HG03095 (cell line): ENCODE measurements at regions not wholly inside any gene's neighbourhood (a gene's known extent, or its start where the extent isn't known, plus 50 kb on each side); places are given as distances from the start of the nearest gene placed in this dataset.
"Not testable (repeated sequence)": the region's sequence is repeated elsewhere in the genome, so short reads cannot be mapped to it uniquely, and the experiment has no call there.

Experiments used
- ATAC-seq: cut with Tn5 transposase; IDR thresholded peaks from one replicate; pipeline ENCODE4 v1.9.1; 2021; ENCODE audit warnings: moderate library complexity; ENCODE audit not compliant: unreplicated experiment

DNA sequence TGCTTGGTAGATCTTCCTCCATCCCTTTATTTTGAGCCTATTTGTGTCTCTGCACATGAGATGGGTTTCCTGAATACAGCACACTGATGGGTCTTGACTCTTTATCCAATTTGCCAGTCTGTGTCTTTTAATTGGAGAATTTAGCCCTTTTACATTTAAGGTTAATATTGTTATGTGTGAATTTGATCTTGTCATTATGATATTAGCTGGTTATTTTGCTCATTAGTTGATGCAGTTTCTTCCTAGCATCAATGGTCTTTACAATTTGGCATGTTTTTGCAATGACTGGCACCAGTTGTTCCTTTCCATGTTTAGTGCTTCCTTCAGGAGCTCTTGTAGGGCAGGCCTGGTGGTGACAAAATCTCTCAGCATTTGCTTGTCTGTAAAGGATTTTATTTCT lies 72.4 kb downstream of the HNRNPD start:
- not testable (repeated sequence) for ATAC-seq

DNA sequence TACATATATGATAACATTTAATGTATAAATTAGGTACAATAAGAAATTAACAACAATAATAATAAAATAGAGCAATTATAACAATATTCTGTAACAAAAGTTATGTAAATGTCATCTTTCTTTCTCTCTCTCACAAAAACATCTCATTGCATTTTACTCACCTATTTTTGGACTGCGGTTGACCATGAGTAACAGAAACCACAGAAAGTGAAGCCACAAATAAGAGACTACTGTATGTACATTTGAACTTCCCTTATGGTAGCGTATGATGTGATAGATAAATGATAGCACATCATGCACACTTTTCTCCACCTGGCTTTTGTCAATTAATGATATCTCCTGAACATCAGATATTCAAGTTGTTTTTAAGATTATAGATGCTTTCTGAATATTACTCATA lies 80.5 kb downstream of the HNRNPD start:
- peak; percentile 99 for ATAC-seq

DNA sequence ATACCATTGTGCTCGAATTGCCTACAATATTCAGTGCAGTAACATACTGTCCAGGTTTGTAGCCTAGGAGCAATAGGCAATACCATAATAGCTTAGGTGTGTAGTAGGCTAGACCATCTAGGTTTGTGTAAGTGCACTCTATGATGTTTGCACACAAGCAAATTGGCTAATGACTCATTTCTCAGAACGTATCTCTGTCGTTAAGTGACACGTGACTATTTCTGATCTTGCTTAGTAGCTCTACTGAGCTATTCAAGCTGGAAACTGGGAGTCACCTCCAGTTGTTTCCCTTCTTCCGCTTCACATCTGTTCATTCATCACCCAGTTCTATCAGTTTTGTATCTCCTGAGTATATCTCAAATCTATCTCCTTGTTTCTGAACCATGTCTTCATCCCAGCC lies 86.1 kb downstream of the HNRNPD start:
- no peak for ATAC-seq

DNA sequence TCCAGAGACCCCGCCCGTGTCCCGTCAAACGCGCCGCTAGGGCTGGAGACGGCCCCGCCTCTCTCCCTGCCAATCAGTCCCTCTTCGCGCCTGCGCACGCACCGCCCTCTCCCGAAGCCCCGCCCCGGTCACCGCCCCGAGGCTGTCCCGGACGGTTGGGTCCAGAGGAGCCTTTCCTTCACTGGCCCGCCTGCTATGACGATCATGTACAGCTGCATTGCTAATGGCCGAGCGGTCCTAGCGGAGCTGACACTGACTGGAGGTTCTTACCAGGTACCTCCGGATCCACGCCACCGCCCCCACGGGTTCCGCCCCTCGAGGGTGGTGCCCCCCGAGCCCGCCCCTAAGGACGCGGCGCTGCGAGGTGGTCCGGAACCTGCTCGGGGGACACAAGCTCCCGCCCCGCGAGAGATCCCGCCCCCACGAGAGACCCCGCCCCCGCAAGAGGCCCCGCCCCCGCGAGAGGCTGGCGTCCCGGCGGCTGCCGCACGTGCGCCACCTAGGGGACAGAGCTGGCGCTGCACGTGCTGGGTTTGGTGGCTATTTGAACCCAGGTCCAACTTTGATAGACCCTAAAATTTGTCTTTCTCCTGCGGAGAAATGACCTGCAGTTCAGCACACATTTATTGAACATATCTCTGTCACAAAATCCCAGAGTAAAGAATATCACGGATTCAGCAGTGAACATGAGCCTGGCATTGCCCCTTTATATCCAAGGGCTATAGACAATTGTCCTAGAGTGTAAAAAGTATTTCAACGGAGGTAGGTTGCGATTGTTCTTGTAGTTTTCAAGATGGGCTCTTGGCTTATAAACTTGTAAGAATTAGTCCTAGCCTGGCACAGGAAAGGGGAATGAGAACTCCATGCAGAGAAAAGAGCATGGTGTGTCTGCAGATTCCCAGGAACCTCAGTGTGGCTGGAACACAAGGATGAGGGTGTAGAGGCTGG lies 88.7 kb downstream of the HNRNPD start:
- peak; percentile 100 for ATAC-seq

DNA sequence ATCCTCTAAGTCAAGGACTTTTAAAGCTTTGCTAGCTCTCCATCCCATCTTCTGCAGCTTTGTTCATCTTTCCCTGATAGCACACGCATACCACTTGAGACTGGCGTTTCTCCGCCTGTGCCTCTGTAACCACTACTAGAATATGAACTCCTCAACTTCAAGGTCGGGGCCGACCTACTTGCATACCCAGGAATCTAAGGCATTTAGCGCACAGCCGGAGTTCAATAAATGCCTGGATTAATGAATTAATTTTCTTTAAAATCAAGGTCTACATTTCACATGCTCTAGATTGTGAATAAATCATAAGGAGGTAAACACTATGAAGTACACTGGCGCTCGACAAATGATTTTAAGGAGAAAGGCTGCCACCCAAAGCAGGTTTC lies 89.3 kb downstream of the HNRNPD start:
- ATAC-seq: no peak

DNA sequence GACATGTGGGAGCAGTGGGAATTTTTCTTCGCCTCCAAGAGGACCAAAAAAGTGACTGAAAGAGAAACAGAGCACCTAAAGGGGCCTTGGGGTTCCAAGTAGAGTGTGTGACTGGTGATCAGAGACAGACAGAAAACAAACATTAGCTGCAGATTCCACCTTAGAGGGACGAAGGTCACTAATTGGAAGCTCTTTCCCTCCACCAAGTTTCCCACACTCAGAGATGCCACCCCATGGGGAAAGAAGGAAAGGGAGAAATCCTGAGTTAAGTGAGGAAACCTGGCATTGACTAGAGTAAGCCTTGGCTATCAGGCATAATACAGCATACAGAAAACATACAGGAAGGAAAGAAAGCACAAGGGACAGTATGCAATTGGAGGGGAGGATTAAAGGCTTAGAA lies 90.9 kb downstream of the HNRNPD start:
- no peak for ATAC-seq

DNA sequence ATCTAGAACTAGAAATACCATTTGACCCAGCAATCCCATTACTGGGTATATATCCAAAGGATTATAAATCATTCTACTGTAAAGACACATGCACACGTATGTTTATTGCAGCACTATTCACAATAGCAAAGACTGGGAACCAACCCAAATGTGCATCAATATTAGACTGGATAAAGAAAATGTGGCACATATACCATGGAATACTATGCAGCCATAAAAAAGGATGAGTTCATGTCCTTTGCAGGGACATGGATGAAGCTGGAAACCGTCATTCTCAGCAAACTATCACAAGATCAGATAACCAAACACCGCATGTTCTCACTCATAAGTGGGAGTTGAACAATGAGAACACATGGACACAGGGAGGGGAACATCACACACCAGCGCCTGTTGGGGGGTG lies 94.2 kb downstream of the HNRNPD start:
- not testable (repeated sequence) for ATAC-seq

DNA sequence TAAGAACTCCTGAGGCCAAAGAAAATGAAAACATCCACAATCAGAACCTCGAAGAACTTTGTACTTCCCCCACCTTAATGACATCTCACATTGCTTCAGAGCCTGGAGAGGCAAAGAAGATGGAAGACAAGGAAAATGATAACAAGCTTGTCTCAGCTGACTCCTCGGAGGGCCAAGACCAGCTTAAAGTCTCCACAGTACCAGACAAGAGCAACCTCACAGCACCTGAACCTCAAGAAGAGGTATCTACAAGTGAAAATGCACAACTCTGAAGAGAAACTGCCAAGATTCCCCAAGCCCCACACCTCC lies 97.5 kb downstream of the HNRNPD start:
- no peak for ATAC-seq

DNA sequence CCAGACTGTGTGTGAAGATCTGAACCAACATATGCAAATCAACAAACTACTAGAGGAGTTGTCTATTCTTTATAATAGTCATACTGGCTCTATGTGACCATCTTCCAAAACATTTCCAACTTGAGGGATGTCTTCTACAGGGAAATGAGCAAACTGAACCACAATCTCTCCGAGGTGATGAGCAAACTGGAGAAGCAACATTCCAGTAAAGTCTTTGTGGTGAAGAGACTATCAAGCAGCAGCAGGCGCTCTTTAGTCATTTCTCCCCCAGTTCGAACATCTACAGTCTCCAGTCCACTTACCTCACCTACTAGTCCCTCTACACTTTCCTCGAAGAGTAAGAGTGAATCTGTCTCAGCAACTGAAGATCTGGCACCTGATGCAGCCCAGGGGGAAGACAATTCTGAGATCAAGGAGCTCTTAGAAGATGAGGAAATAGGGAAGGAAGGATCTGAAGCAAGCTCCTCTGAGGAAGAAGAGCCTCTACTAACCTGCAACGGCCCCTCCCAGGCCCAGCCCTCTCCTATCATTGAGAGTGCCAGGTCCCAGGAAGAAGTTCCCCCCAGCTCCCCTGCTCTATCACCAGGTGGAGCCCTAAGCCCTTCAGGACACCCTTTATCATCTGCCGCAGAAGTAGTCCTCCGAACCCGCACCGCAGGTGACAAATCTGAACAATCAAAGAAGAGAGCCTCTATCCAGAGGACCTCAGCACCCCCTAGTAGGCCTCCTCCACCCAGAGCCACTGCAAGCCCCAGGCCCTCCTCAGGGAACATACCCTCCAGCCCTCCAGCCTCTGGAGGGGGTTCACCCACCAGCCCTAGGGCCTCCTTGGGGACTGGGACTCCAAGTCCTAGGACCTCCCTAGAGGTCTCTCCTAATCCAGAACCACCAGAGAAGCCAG lies 98.1 kb downstream of the HNRNPD start:
- ATAC-seq: no peak

DNA sequence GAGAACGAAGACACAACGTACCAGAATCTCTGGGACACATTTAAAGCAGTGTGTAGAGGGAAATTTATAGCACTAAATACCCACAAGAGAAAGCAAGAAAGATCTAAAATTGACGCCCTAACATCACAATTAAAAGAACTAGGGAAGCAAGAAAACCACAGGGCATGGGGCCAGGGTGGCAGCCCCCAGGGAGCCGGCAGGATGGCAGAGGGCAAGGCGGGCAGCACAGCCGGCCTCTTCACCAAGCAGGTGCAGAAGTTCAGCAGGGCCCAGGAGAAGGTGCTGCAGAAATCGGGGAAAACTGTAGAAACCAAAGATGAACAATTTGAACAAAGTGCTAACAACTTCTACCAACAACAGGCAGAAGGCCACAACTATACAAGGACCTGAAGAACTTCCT lies 99.1 kb downstream of the HNRNPD start:
- not testable (repeated sequence) for ATAC-seq

DNA sequence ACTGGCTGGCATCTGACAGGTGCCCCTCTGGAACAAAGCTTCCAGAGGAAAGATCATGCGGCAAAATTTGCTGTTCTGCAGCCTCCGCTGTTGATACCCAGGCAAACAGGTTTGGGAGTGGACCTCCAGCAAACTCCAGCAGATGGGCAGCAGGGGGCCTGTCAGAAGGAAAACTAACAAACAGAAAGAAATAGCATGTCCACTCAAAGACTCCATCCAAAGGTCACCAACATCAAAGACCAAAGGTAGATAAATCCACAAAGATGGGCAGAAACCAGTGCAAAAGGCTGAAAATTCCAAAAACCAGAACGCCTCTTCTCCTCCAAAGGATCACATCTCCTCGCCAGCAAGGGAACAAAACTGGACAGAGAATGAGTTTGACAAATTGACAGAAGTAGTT lies 101.3 kb downstream of the HNRNPD start:
- not testable (repeated sequence) for ATAC-seq

DNA sequence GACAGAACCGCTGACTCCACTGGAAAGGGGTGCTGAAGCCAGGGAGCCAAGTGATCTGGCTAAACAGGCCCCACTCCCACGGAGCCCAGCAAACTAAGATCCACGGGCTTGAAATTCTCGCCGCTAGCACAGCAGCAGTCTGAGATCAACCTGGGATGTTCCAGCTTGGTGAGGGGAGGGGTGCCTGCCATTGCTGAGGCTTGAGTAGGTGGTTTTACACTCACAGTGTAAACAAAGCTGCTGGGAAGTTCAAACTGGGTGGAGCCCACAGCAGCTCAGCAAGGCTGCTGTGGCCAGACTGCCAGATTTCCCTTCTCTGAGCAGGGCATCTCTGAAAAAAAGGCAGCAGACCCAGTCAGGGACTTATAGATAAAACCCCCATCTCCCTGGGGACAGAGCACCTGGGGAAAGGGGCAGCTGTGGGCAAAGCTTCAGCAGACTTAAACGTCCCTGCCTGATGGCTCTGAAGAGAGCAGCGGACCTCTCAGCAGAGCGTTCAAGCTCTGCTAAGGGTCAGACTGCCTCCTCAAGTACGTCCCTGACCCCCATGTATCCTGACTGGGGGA lies 101.8 kb downstream of the HNRNPD start:
- ATAC-seq: not testable (repeated sequence)

DNA sequence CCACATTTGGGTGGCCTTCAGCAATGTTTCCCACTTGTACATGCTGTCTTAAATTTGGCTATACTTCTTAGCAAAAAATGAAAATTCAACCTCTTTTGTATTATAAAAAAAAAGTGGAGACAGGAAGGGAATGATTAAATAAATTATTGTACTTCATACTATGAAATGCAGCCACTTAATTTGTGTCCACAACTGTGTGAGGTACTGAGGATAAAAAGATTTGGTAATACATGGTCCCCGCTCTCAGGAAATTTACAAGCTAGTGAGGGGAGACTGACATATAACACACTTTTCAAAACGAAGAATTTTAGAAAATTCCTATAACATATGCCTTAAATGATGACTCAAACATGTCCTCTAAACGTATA lies 105.0 kb downstream of the HNRNPD start:
- ATAC-seq: no peak

DNA sequence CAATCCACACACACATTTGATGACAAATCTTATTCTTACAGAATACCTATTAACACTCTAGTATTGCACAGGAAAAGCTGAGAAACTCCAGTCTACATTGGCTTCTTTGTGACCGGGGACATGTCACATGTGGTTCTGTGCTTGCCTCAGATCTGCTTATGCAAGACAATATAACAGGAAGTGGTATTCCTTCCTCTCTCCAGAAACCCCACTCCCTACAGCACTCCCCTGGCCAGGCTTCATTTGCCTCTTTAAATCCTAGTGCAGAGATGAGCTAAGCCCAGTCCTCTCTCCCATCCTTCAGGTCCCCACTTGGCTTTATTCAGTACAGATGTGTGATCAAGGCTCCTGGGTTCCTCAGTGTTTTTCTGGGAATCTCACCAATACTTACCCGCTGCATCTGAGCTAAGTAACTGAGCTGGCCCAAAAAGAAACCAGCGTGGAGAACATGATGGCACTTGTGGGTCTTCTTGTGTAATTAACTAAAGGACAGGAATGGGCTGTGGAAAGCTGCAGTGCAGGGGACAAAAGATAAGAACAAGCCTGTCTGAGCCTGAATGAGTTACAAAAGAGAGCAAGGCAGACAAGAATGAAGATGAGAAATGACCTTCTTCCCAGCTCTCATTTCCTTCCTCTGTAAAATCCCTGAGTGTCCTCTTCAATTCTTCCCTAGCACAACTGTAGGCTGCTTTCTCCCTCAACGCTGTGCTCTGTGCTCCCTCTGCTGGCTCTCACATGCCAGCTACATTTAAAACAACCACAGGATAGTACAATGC lies 105.6 kb downstream of the HNRNPD start:
- peak; percentile 75 for ATAC-seq

DNA sequence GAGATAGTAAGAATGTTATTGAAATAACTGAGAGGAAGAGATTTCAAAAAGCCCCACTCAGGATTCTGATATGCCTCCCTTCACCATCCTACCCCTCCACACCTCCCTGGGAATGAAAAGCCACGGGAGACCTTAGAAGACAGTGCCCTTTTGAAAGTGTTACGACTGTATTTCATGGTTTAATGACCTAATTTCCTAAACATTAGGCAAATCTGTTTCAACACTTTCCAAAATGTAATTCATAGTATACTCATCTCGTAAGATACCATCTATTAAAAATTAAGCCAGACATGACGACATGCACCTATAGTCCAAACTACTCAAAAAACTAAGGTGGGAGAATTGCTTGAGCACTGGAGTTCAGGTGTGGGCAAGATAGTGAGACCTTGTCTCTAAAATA lies 106.3 kb downstream of the HNRNPD start:
- no peak for ATAC-seq

DNA sequence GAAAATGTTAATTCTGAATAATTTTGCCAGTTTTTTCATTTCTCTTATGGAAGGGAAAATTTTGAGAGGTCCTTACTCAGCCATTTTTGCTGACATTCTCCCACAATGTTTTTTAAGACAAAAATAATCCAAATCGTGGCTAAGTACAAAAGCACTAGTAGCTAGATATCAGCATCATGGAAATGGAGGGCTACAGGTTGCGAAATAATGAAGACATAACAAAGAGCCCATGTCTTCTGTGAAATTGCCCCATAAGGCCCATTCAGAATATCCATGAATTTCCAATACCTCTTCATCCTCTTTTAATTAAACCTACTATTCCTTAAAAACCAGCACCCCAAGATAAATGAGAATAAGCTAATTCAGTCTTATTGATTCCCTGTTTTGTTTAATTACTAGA lies 107.4 kb downstream of the HNRNPD start:
- ATAC-seq: no peak

DNA sequence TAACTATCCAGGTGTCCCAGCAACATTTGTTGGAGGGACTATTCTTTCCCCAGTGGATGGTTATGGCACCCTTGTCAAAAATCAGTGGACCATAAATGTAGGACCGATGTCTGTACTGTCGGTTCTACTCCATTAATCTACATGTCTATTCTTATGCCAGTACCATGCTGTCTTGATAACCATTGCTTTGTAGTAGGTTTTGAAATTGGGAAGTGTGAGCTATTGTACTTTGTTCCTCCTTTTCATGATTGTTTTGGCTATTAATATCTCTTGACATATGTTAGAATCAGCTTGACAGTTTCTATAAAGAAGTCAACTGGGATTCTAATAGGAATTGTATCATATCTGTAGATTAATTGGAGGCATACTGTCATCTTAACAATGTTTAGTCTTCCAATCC lies 112.7 kb downstream of the HNRNPD start:
- ATAC-seq: no peak

DNA sequence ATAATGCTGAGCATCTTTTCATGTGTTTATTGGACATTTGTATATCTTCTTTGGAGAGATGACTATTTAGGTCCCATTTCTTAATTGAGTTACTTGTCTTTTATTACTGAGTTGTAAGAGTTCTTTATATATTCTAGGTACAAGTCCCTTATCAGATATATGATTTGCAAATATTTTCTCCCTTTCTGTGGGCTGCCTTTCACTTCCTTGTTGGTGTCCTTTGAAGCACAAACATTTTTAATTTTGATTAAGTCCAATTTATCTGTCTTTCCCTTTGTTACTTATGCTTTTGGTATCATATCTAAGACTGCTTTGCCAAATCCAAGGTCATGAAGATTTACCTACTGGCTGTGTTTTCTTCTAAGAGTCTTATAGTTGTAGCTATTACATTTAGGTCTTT lies 113.2 kb downstream of the HNRNPD start:
- ATAC-seq: no peak

DNA sequence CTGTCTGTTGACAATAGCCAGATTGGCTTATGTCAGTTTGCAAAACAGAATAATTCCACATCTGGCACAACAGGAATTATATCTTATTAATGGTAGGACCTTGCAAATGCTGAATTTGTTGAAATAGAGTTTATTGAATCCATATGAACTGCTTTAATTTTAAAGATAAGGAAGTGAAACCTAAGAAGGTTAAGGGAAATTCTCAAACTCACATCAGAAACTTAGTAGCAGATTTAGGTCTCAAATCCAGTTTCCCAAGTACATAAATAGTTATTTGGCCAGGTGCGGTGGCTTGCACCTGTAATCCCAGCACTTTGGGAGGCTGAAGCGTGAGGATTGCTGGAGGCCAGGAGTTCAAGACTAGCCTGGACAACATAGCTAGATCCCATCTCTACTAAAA lies 117.1 kb downstream of the HNRNPD start:
- no peak for ATAC-seq

DNA sequence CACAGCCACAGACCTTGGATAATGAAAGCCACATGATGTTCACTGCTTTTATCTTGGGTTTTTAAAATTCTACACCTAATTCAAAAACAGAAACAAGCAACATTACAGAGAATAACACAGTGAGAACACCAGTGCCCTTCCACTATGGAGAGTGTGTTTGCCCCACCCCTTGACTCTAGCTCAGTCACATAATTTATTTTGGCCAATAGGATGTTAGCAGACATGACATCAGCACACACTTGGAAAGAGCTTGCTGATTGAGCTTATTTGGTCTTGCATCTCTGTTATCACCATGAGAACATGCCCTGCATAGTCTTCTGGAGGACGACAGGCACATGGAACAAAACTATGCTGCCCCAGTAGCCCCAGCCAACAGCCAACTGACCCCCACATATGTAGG lies 118.1 kb downstream of the HNRNPD start:
- no peak for ATAC-seq
